ENCODE measurements at regions not wholly inside any gene's neighbourhood (a gene's known extent, or its start where the extent isn't known, plus 50 kb on each side); places are given as distances from the start of the nearest gene placed in this dataset.

GRCh38 chr9:1303932-1304331, 253.8 kb downstream of the DMRT2 start:
- CTCF ChIA-PET: no interaction called here
- POLR2A ChIA-PET: no interaction called here
- TF ChIP-seq, protein P1, sequence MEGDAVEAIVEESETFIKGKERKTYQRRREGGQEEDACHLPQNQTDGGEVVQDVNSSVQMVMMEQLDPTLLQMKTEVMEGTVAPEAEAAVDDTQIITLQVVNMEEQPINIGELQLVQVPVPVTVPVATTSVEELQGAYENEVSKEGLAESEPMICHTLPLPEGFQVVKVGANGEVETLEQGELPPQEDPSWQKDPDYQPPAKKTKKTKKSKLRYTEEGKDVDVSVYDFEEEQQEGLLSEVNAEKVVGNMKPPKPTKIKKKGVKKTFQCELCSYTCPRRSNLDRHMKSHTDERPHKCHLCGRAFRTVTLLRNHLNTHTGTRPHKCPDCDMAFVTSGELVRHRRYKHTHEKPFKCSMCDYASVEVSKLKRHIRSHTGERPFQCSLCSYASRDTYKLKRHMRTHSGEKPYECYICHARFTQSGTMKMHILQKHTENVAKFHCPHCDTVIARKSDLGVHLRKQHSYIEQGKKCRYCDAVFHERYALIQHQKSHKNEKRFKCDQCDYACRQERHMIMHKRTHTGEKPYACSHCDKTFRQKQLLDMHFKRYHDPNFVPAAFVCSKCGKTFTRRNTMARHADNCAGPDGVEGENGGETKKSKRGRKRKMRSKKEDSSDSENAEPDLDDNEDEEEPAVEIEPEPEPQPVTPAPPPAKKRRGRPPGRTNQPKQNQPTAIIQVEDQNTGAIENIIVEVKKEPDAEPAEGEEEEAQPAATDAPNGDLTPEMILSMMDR (IDR thresholded peaks at IDR 0.05; ENCODE audit: insufficient read depth, low read length, missing control alignments): no peak
- DNase-seq (ENCODE audit: low read depth, low spot score): no peak
- no peak overlapping the region for H3K4me3 ChIP-seq (ENCODE audit: low read depth, low read length)

DNA sequence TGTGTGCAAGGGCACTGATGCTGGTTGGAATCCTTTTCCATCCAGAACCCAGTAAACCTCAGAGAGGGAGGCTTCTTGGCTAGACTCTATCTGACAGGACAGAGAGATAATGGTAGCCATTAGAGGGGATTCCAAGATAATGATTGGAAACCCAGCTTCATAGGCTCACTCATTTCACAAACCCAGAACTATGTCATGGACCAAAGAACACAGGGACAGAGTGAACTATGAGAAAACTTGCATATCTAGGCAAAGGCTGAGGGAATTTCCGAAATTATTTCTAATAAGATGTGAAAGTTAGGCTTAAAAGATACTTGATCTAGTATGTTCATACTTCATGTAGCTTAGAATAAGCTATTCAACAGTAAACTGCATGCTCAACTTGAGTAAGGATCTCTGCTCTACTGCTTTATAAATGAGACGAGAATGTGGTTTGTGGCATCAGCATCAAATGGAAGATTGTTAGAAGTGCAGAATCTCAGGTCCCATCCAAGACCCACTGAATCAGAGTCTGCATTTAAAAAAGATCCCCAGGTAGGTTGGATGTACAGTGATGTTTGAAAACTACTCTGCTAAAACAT, 261.4 kb downstream of the DMRT2 start:
- TF ChIP-seq, protein P1 (IDR thresholded peaks at IDR 0.05; ENCODE audit: insufficient read depth, low read length, missing control alignments): no peak
- DNase-seq (ENCODE audit: low read depth, low spot score): no peak
- CTCF ChIA-PET: no interaction called here
- POLR2A ChIA-PET: no interaction called here
- H3K4me3 ChIP-seq (ENCODE audit: low read depth, low read length): no peak overlapping the region

DNA sequence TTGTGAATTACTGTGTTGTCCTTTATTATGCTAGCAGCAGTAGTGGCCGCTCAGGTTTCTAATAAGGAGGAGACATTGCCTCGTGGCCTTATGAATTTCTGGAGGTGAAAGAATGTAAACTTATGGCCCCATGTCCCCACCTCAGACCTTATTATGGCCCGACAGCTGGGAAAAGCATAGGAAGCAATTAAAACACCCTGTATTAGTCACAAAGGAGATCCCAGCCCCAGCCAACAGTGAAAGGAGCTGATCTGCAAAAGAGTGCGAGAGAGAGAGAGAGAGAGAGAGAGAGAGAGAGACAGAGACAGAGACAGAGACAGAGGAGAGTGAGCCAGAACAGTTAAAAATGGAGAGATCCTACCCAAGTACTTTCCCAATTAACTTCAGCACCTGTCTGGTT, 269.3 kb downstream of the DMRT2 start:
- no peak for DNase-seq (ENCODE audit: low read depth, low spot score)
- ChIA-PET CTCF (no interaction called here), POLR2A (no interaction called here)
- no peak overlapping the region for H3K4me3 ChIP-seq (ENCODE audit: low read depth, low read length)
- TF ChIP-seq, protein P1 (IDR thresholded peaks at IDR 0.05; ENCODE audit: insufficient read depth, low read length, missing control alignments): no peak

- TF ChIP-seq, protein P1 (IDR thresholded peaks at IDR 0.05; ENCODE audit: insufficient read depth, low read length, missing control alignments): no peak
- H3K4me3 ChIP-seq (ENCODE audit: low read depth, low read length): no peak overlapping the region
- DNase-seq (ENCODE audit: low read depth, low spot score): no peak
- CTCF ChIA-PET: no interaction called here
- POLR2A ChIA-PET: no interaction called here
Observed at GRCh38 chr9:1320051-1320557, 269.9 kb downstream of the DMRT2 start.

GRCh38 chr9:1320607-1321195, 270.5 kb downstream of the DMRT2 start:
- ChIA-PET CTCF (no interaction called here), POLR2A (no interaction called here)
- DNase-seq (ENCODE audit: low read depth, low spot score): no peak
- H3K4me3 ChIP-seq (ENCODE audit: low read depth, low read length): no peak overlapping the region
- TF ChIP-seq, protein P1 (IDR thresholded peaks at IDR 0.05; ENCODE audit: insufficient read depth, low read length, missing control alignments): no peak

- TF ChIP-seq, protein P1 (IDR thresholded peaks at IDR 0.05; ENCODE audit: insufficient read depth, low read length, missing control alignments): no peak
- POLR2A ChIA-PET: no interaction called here
- DNase-seq (ENCODE audit: low read depth, low spot score): no peak
- H3K4me3 ChIP-seq (ENCODE audit: low read depth, low read length): no peak overlapping the region
- CTCF ChIA-PET: interaction anchor here (0.7 kb wide), 1 partner anchor 16 kb away, joined by 3 read pairs; no protein-coding TSS in a partner anchor
Observed at GRCh38 chr9:1327467-1327866, 277.3 kb downstream of the DMRT2 start.

All from AG04449 (cell line).